ENCODE measurements at regions not wholly inside any gene's neighbourhood (a gene's known extent, or its start where the extent isn't known, plus 50 kb on each side); places are given as distances from the start of the nearest gene placed in this dataset.

- no peaks in the 10 kb centered on the region for H3K4me1 ChIP-seq (ENCODE audit: control insufficient read depth, insufficient read depth, low read length)
- CTCF ChIA-PET, result interaction anchor here (0.5 to 2.0 kb wide), 5 partner anchors 74 to 1498 kb away, joined by 3 to 10 read pairs (median 3); no protein-coding TSS in a partner anchor
- POLR2A ChIA-PET, result no interaction called here
- H3K4me3 ChIP-seq (ENCODE audit: low read depth, low read length), result no peak overlapping the region
- no peak overlapping the region for H3K27ac ChIP-seq (ENCODE audit: extremely low read depth, low read depth, low read length)
- TF ChIP-seq GLIS1 (tag by site-specific recombination; IDR thresholded peaks at IDR 0.05) (no peak), PRDM6 (tag by site-specific recombination; IDR thresholded peaks at IDR 0.05) (no peak), ZNF433 (tag by site-specific recombination; IDR thresholded peaks at IDR 0.05; ENCODE audit: low read depth) (no peak), ZNF530 (tag by site-specific recombination; IDR thresholded peaks at IDR 0.05; ENCODE audit: low read depth) (no peak), ZXDB (tag by site-specific recombination; IDR thresholded peaks at IDR 0.05) (no peak), ZNF416 (tag by site-specific recombination; IDR thresholded peaks at IDR 0.05) (no peak), ZNF24 (tag by site-specific recombination; IDR thresholded peaks at IDR 0.05) (no peak), ZNF214 (tag by site-specific recombination; IDR thresholded peaks at IDR 0.05; ENCODE audit: borderline replicate concordance) (no peak), ZNF768 (tag by site-specific recombination; IDR thresholded peaks at IDR 0.05) (no peak)
- H3K36me3 ChIP-seq (ENCODE audit: control insufficient read depth in 2 of 2, insufficient read depth in 1 of 2, low read length in 2 of 2), result no peaks in the 10 kb centered on the region
- no peaks in the 10 kb centered on the region for H3K9me3 ChIP-seq (ENCODE audit: control insufficient read depth, insufficient read depth, low read depth, low read length)
These were observed 666.8 kb downstream of the PCDH18 start for GRCh38 chr4:136865526-136865925.

- Histone ChIP-seq H3K36me3 (ENCODE audit: control insufficient read depth in 2 of 2, insufficient read depth in 1 of 2, low read length in 2 of 2) (no peaks in the 10 kb centered on the region), H3K27ac (ENCODE audit: extremely low read depth, low read depth, low read length) (no peak overlapping the region), H3K4me1 (ENCODE audit: control insufficient read depth, insufficient read depth, low read length) (no peaks in the 10 kb centered on the region), H3K9me3 (ENCODE audit: control insufficient read depth, insufficient read depth, low read depth, low read length) (no peaks in the 10 kb centered on the region), H3K4me3 (ENCODE audit: low read depth, low read length) (no peak overlapping the region)
- POLR2A ChIA-PET, result no interaction called here
- peak; percentile 76 for TF ChIP-seq PRDM1 (tag by site-specific recombination; IDR thresholded peaks at IDR 0.05)
- 0 out of 2 replicates have a peak, but pooled peaks have one; percentile 11 for TF ChIP-seq CTCF (tag by site-specific recombination; IDR thresholded peaks at IDR 0.05)
- peak; percentile 92 for TF ChIP-seq ZNF654 (tag by site-specific recombination; IDR thresholded peaks at IDR 0.05; ENCODE audit: low read depth)
- TF ChIP-seq ZBTB48 (tag by site-specific recombination; IDR thresholded peaks at IDR 0.05), result no peak
- TF ChIP-seq ZNF223 (tag by site-specific recombination; IDR thresholded peaks at IDR 0.05), result no peak
- TF ChIP-seq ZSCAN30 (tag by site-specific recombination; IDR thresholded peaks at IDR 0.05), result no peak
- CTCF ChIA-PET, result interaction anchor here (0.6 to 2.0 kb wide), 11 partner anchors 20 to 1902 kb away, joined by 3 to 13 read pairs (median 3); no protein-coding TSS in a partner anchor
These were observed 667.6 kb downstream of the PCDH18 start for GRCh38 chr4:136864604-136865185.

- no peaks in the 10 kb centered on the region for H3K36me3 ChIP-seq (ENCODE audit: control insufficient read depth in 2 of 2, insufficient read depth in 1 of 2, low read length in 2 of 2)
- no peak for TF ChIP-seq ZNF324 (tag by site-specific recombination; IDR thresholded peaks at IDR 0.05)
- TF ChIP-seq ZNF354C (tag by site-specific recombination; IDR thresholded peaks at IDR 0.05; ENCODE audit: borderline replicate concordance, low read depth), result no peak
- TF ChIP-seq ZNF202 (tag by site-specific recombination; IDR thresholded peaks at IDR 0.05; ENCODE audit: borderline replicate concordance), result no peak
- no peak for TF ChIP-seq ZNF558 (tag by site-specific recombination; IDR thresholded peaks at IDR 0.05)
- no peak for TF ChIP-seq SALL2 (tag by site-specific recombination; IDR thresholded peaks at IDR 0.05; ENCODE audit: borderline replicate concordance)
- no peak for TF ChIP-seq ELK4 (IDR thresholded peaks at IDR 0.05; ENCODE audit: borderline replicate concordance, low read depth, low read length)
- no peak for TF ChIP-seq ZNF266 (tag by site-specific recombination; IDR thresholded peaks at IDR 0.05; ENCODE audit: low read depth)
- TF ChIP-seq SETDB1 (IDR thresholded peaks at IDR 0.05; ENCODE audit: insufficient read length, low read length), result no peak
- ChIA-PET POLR2A (no interaction called here), CTCF (interaction anchor here (0.6 to 2.0 kb wide), 12 partner anchors 19 to 1901 kb away, joined by 3 to 13 read pairs (median 3); no protein-coding TSS in a partner anchor)
- H3K4me1 ChIP-seq (ENCODE audit: control insufficient read depth, insufficient read depth, low read length), result no peaks in the 10 kb centered on the region
- H3K4me3 ChIP-seq (ENCODE audit: low read depth, low read length), result no peak overlapping the region
- H3K27ac ChIP-seq (ENCODE audit: extremely low read depth, low read depth, low read length), result no peak overlapping the region
- H3K9me3 ChIP-seq (ENCODE audit: control insufficient read depth, insufficient read depth, low read depth, low read length), result no peaks in the 10 kb centered on the region
These were observed 668.5 kb downstream of the PCDH18 start for GRCh38 chr4:136863756-136864155.
